ENCODE measurements at regions not wholly inside any gene's neighbourhood (a gene's known extent, or its start where the extent isn't known, plus 50 kb on each side); places are given as distances from the start of the nearest gene placed in this dataset.

DNA sequence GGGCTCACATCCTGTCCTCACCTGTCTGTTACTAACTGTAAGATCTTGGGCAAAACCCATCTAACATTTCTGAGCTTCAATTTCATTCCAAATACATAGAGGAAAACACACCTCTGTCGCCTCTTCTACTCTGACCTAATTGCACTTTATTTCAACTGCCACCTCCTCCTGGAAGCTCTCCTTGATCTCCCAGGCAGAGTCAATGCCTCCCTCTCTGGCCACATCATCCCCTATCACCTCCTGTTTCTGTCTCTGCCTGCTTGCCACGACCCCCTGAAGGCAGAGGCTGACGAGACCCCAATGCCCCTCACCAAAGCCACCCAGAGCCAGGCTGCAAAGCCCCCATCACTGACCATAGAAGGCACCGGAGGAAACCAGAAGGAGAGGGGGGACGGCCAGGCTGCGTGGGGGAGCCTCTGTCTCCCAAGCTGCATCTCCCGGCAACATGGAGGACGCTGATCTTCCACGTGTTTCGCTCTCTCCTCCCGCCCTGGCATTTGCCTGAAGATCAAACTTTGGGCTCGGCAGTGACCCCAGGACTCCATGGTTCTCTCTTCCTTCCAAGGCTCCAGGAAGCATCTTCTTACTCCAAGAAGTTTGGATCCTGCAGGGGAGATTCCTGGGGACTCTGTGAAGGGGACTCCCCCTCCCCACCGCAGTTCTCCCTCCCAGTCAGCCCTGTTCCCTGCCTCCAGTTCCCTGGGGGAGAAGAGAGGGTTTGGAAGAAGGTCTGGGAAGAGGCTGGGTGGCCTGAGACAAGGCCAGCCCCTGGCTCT lies 50.1 kb upstream of the BCL11B start:
- TF ChIP-seq CTCF (IDR thresholded peaks at IDR 0.05; ENCODE audit: low read depth, low read length), result no peak
- no peak overlapping the region for H3K27ac ChIP-seq
- no peak for DNase-seq

More for the DNA sequence above, 50.1 kb upstream of the BCL11B start:
- H3K4me3 ChIP-seq (ENCODE audit: low read depth, low read length), result no peak overlapping the region
- no peaks in the 10 kb centered on the region for H3K27me3 ChIP-seq (ENCODE audit: insufficient read depth, low read depth, severe bottlenecking)
- H3K9me3 ChIP-seq (ENCODE audit: severe bottlenecking), result no peaks in the 10 kb centered on the region
- H3K36me3 ChIP-seq, result no peaks in the 10 kb centered on the region

All from WERI-Rb-1 (cell line).